Neural crest cell (in vitro differentiated cells): ENCODE measurements at regions not wholly inside any gene's neighbourhood (a gene's known extent, or its start where the extent isn't known, plus 50 kb on each side); places are given as distances from the start of the nearest gene placed in this dataset.
A peak's percentile ranks its signal among the peaks of the same experiment; 100 is the strongest.

ENCODE experiments used
- DNase-seq: peaks from one replicate; pipeline ENCODE4 v3.0.0; 2021; ENCODE audit warnings: low read depth, mixed read lengths, low spot score
- H3K27ac Mint-ChIP-seq: one replicate; pipeline ENCODE4 v1.8.0; 2021; ENCODE audit warnings: mild to moderate bottlenecking, mixed read lengths; ENCODE audit not compliant: unreplicated experiment
- H3K27me3 Mint-ChIP-seq: 2 replicates; pipeline ENCODE4 v1.8.0; 2021; ENCODE audit warnings: low read depth, mild to moderate bottlenecking, mixed read lengths
- H3K36me3 Mint-ChIP-seq: 2 replicates; pipeline ENCODE4 v1.8.0; 2021; ENCODE audit warnings: low read depth, mild to moderate bottlenecking, mixed read lengths
- H3K4me1 Mint-ChIP-seq: 2 replicates; pipeline ENCODE4 v1.8.0; 2021; ENCODE audit warnings: mixed read lengths
- H3K4me3 Mint-ChIP-seq: one replicate; pipeline ENCODE4 v1.8.0; 2021; ENCODE audit warnings: mild to moderate bottlenecking, mixed read lengths
- H3K9me3 Mint-ChIP-seq: 2 replicates; pipeline ENCODE4 v1.8.0; 2021; ENCODE audit warnings: mixed read lengths
- CTCF ChIP-seq: fragments of 200-600 bp; sonication (generic); conservative IDR thresholded peaks from 2 replicates; pipeline ENCODE4 v1.5.0; 2021; ENCODE audit warnings: antibody characterized with exemption, mild to moderate bottlenecking

DNA sequence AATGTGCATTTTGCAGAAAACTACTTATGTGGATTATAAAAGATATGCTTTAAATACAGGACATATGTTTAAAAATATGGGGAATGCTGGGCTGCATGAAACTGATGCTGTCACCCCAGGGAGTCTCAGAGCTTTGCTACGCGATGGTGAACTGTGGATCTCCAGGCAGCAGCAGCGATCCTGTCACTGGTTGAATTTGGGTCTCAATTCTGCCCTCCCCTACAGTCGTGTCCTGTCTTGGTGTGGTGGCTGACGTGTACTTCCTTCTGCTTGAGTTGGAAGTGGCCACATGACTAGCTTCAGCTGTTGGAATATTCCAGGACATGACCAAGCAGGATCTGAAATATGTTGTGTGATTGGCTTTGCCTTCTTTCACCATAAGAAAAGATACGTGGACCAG lies 222.9 kb upstream of the AJAP1 start:
- TF ChIP-seq CTCF, result no peak
- no peak overlapping the region for H3K27ac Mint-ChIP-seq
- no peaks in the 10 kb centered on the region for H3K27me3 Mint-ChIP-seq
- no peak overlapping the region for H3K4me3 Mint-ChIP-seq
- no peaks in the 10 kb centered on the region for H3K36me3 Mint-ChIP-seq
- DNase-seq, result no peak
- H3K4me1 Mint-ChIP-seq, result peaks cover 6% of the 10 kb centered on the region
- H3K9me3 Mint-ChIP-seq, result no peaks in the 10 kb centered on the region

- no peaks in the 10 kb centered on the region for H3K36me3 Mint-ChIP-seq
- DNase-seq, result no peak
- H3K4me3 Mint-ChIP-seq, result no peak overlapping the region
- no peak for TF ChIP-seq CTCF
- peaks cover 7% of the 10 kb centered on the region for H3K9me3 Mint-ChIP-seq
- H3K27me3 Mint-ChIP-seq, result no peaks in the 10 kb centered on the region
- no peak overlapping the region for H3K27ac Mint-ChIP-seq
- H3K4me1 Mint-ChIP-seq, result peaks cover 6% of the 10 kb centered on the region
Observed at GRCh38 chr1:4433075-4433474, 221.3 kb upstream of the AJAP1 start.

DNA sequence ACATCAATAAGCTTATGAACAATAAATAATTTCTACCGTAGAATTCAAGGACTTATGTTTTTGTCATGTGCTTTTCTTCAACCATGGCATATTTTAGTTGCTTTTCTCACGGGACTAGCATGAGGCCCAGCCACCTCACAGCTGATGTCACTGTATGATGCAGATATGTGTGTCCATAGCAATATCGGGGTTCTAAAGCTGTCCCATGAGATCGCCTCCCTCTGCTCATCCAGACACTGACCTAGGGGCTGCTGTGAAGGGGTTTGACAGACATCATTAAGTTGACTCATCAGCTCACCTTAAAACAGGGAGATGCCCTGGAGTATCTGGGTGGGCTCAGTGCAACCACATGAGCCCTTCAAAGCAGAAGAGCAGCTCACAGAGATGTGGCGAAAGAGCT lies 210.3 kb upstream of the AJAP1 start:
- DNase-seq, result no peak
- Mint-ChIP-seq H3K4me3 (no peak overlapping the region), H3K27ac (no peak overlapping the region), H3K27me3 (peaks cover 30% of the 10 kb centered on the region), H3K36me3 (no peaks in the 10 kb centered on the region), H3K4me1 (peaks cover 19% of the 10 kb centered on the region), H3K9me3 (no peaks in the 10 kb centered on the region)
- no peak for TF ChIP-seq CTCF

GRCh38 chr1:4447778-4448420 lies 206.5 kb upstream of the AJAP1 start:
- Mint-ChIP-seq H3K36me3 (no peaks in the 10 kb centered on the region), H3K4me1 (peaks cover 29% of the 10 kb centered on the region), H3K27me3 (peaks cover 16% of the 10 kb centered on the region), H3K27ac (peak overlapping the region; percentile 84), H3K4me3 (no peak overlapping the region), H3K9me3 (no peaks in the 10 kb centered on the region)
- no peak for TF ChIP-seq CTCF
- no peak for DNase-seq

- Mint-ChIP-seq H3K4me1 (peaks cover 29% of the 10 kb centered on the region), H3K27ac (no peak overlapping the region), H3K4me3 (no peak overlapping the region), H3K36me3 (no peaks in the 10 kb centered on the region), H3K27me3 (peaks cover 13% of the 10 kb centered on the region), H3K9me3 (no peaks in the 10 kb centered on the region)
- no peak for TF ChIP-seq CTCF
- DNase-seq, result no peak
Observed at GRCh38 chr1:4449972-4450371, 204.4 kb upstream of the AJAP1 start.
